Islet of Langerhans (tissue), 1 donor: ENCODE measurements at regions not wholly inside any gene's neighbourhood (a gene's known extent, or its start where the extent isn't known, plus 50 kb on each side); places are given as distances from the start of the nearest gene placed in this dataset.

Experiments
- FAIRE-seq: peaks from one replicate; lab custom pipeline; 2011; peaks lifted over from hg19 to GRCh38; lab: Jason Lieb, UNC

GRCh38 chrX:97666890-97667289 is 783.2 kb downstream of the RPA4 start:
- FAIRE-seq = no peak

GRCh38 chrX:97668126-97668525 is 784.4 kb downstream of the RPA4 start:
- no peak for FAIRE-seq

- no peak for FAIRE-seq
These were observed 788.4 kb downstream of the RPA4 start for GRCh38 chrX:97672138-97672537.

GRCh38 chrX:97672608-97673007 is 788.9 kb downstream of the RPA4 start:
- FAIRE-seq = no peak

GRCh38 chrX:97673135-97673534 is 789.4 kb downstream of the RPA4 start:
- no peak for FAIRE-seq

- FAIRE-seq = no peak
These were observed 799.5 kb downstream of the RPA4 start for GRCh38 chrX:97682991-97683840.

GRCh38 chrX:97685753-97686152 is 802.0 kb downstream of the RPA4 start:
- FAIRE-seq = no peak

- FAIRE-seq = no peak
These were observed 808.3 kb downstream of the RPA4 start for GRCh38 chrX:97691901-97692455.

- FAIRE-seq = no peak
These were observed 808.9 kb downstream of the RPA4 start for GRCh38 chrX:97692575-97692974.

GRCh38 chrX:97700547-97700946 is 816.8 kb downstream of the RPA4 start:
- no peak for FAIRE-seq

GRCh38 chrX:97704474-97704873 is 820.8 kb downstream of the RPA4 start:
- FAIRE-seq = no peak

GRCh38 chrX:97704881-97705280 is 821.2 kb downstream of the RPA4 start:
- no peak for FAIRE-seq

- no peak for FAIRE-seq
These were observed 822.2 kb downstream of the RPA4 start for GRCh38 chrX:97705936-97706335.

- no peak for FAIRE-seq
These were observed 830.4 kb downstream of the RPA4 start for GRCh38 chrX:97714072-97714471.

- FAIRE-seq = no peak
These were observed 844.5 kb downstream of the RPA4 start for GRCh38 chrX:97728215-97728614.

GRCh38 chrX:97740044-97740443 is 856.3 kb downstream of the RPA4 start:
- FAIRE-seq = no peak

- no peak for FAIRE-seq
These were observed 857.2 kb downstream of the RPA4 start for GRCh38 chrX:97740886-97741285.

- FAIRE-seq = no peak
These were observed 859.3 kb downstream of the RPA4 start for GRCh38 chrX:97743014-97743413.

- FAIRE-seq = no peak
These were observed 863.6 kb downstream of the RPA4 start for GRCh38 chrX:97747346-97747745.

GRCh38 chrX:97751016-97751415 is 867.3 kb downstream of the RPA4 start:
- FAIRE-seq = no peak

- no peak for FAIRE-seq
These were observed 868.0 kb downstream of the RPA4 start for GRCh38 chrX:97751735-97752134.

- no peak for FAIRE-seq
These were observed 873.2 kb downstream of the RPA4 start for GRCh38 chrX:97756879-97757278.

- no peak for FAIRE-seq
These were observed 879.7 kb downstream of the RPA4 start for GRCh38 chrX:97763391-97763790.

GRCh38 chrX:97763981-97764380 is 880.3 kb downstream of the RPA4 start:
- no peak for FAIRE-seq
